HG03097 (cell line): ENCODE measurements at regions not wholly inside any gene's neighbourhood (a gene's known extent, or its start where the extent isn't known, plus 50 kb on each side); places are given as distances from the start of the nearest gene placed in this dataset.

Experiments
- ATAC-seq: cut with Tn5 transposase; IDR thresholded peaks from one replicate; pipeline ENCODE4 v1.9.1; 2021; ENCODE audit not compliant: unreplicated experiment, low FRiP score

- ATAC-seq: no peak
Observed at GRCh38 chr18:28834889-28835288, 658.0 kb upstream of the CDH2 start.

DNA sequence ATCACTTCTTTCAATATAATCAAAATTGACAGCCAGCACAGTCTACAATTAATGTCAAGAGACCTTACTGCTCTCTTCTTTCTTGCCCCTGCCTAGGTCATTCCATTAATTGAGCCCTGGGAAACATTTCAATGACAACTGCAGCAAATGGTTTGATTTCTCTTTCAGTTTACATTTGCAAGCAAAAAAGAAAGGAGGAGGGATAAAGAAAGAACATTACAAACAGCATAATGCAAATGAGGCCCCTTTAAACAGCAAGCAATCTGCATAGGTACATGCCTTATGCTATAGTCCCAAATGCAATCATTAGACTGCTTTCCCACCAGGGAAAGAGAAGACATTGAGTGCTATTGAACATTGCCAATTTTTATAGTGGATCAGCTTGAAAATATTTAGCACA is 655.0 kb upstream of the CDH2 start:
- ATAC-seq: no peak

DNA sequence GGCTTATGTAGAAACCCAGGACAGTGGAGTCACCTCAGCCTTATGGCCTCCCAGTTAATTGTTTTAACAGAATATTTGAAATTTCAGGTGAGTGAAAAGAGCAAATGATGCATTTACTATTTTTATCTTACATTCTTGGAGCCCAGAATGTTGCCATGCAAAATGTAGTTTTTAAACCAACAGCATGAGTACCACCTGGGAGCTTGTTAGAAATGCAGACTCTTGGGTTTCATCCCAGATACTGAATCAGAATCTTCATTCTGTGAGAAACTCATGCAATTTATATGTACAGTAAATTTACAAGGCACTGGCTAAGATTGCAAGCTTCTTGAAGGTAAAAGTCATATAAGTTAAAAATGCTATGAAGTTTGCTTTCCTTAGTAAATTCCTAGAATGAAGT is 654.5 kb upstream of the CDH2 start:
- no peak for ATAC-seq

- no peak for ATAC-seq
Observed at GRCh38 chr18:28826107-28826506, 649.2 kb upstream of the CDH2 start.

DNA sequence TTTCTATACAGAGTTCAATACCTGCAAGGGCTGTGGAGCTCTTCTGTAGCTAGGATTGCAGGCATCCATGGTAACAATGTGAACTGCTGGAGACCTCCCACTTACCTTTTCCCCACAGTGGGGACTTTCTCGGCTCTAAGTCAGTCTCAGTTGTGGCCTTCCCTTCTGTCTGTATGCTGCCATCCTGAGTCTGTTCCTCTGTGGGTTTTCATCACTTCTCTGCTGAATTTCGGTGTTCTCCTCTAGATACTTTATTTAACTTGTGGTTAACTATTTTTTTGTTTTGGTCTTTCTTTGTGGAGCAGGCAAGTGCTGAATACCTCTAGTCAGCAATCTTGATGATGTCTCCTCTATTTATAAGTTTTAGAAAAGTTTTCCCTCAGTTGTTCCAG is 647.2 kb upstream of the CDH2 start:
- no peak for ATAC-seq

DNA sequence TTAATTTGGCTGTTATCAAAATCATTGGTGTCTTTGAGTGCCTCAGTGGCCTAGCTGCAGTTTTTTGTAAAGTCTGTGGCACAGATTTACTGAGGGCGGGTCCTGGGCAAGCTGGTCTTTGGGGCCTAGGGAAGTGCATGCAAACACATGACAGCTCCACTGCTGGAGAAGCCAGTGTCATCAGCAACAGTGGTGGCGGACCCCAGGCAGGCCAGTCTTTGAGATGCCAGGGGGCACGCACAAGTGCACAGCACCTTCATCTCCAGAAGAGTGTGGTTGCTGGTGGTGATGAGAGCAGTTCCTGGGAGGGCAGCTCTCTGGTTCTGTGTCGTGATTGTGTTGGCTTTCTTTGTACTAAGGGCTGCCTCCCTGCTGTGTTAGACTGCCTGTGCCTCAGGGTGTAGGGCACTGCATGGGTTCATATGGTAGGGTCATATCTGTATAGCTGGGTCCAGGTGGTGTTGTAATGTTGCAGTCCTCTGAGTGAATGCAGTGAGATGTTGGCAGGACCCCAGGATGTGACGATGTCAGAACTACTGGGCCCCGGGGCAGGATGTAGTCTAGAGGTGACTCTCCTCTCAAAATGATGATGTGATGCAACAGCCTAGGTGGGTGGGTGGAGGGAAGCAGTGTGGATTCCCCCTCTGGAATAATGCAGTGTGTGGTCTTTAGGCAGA is 646.7 kb upstream of the CDH2 start:
- ATAC-seq: no peak

- no peak for ATAC-seq
Observed at GRCh38 chr18:28820353-28820752, 643.4 kb upstream of the CDH2 start.

GRCh38 chr18:28816155-28816554 is 639.2 kb upstream of the CDH2 start:
- ATAC-seq: no peak

- no peak for ATAC-seq
Observed at GRCh38 chr18:28814365-28814764, 637.4 kb upstream of the CDH2 start.

GRCh38 chr18:28808373-28808772 is 631.4 kb upstream of the CDH2 start:
- ATAC-seq: no peak

DNA sequence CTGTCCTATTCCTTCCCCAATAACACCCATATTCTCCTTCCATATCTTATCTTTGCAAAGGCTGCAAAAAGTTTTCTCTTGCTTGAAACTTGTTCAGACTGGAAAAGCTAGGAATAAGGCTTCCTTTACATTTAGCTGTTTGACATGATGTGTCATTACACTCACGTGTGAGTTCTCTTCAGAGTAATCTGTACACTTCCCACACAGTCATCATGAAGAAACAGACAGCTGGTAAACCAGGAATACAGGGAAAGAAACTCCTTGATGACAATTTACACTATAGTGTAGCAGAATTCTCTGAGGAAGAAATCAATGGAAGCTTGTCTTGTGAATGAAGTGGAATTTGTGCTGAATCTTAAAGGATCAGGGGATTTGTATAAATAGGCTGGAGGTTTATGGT is 628.6 kb upstream of the CDH2 start:
- ATAC-seq: no peak

- ATAC-seq: no peak
Observed at GRCh38 chr18:28804512-28805202, 627.7 kb upstream of the CDH2 start.

DNA sequence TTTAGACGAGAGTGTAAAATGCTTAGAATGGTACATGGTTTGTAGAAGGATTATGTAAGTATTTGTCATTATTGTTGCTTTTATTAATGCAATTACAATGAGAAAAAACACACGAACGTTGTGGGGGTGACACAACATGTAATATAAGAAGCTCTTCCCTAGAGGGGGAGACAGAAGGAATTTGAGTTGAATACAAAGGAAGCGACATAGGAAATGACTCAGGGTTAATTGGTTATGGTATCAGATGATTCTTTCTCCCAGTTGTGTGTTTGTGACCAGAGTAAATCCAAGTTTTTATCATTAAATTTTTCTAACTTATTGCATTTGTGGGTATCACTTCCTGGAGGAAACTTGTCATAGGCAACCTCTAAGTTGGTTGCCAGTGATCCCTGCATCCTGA is 625.6 kb upstream of the CDH2 start:
- no peak for ATAC-seq

DNA sequence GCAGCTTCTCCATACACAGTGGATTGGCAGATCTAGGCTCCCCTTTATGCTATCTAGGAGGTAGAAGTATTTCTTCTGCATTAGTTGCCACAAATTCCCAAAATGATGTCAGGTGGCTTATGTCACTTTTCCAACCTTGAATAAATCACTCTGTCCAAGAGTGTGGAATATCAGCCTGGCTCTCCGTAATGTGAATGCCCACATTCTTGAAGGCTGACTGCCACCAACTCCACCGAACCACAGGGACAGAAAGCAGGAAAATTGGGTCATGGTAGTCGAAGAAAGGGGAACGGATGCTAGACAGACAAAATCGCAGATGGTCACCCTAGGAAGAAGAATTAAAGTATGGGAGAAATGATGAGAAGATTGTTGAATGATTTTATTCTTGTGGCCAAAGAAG is 624.9 kb upstream of the CDH2 start:
- ATAC-seq: no peak

DNA sequence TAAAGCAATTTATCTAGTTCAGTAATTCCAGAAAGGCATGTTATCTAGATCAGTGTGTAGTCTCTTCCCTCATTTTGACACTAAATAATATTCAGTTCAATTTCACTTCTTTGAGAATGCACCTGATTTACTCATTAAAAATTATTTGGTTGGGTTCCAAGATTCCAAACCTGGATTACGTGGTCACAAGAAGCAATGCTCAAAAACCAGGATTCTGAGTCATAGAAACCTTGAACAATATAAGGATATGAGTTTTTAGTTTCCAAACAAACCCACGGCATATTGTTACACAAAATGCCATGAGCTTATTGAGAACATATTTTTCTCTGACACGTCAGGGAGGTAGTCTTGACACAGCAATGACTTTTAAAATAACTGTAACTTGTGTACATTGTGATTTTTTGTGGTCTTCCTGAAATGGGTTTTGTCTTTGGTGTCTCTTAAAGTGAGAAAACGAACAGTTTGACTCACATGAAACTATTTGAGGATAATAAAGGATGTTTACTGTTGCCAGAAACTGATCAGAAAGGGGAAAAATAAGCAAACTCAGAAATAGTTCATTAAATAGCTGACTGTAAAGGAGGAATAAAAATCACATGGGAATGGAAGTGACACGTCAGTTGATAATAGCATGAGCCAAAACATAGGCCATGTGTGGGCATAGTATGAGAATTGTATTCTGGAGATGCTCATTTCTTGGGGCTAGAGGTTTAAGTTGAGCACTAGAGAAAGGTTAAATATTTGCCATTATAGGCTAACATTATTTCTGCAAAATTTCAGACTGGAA is 617.7 kb upstream of the CDH2 start:
- ATAC-seq: no peak

DNA sequence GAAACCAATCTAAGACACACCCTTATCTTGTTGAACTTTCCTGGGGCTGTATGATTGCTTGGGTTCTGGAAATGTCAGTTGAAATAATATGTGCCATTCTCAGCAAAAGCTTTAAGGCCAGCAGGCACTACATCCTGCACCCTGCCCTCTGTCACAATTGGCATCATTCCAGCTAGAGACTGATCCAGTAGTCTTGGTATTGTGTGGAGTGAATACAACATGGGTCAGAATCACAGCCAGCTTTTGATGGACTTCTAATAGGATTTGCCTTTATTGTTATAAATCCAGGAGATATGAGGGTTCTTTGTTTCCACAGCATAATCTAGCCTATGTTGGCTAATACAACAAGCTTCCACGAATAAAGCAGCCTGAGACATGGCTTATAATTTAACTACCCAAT is 617.0 kb upstream of the CDH2 start:
- ATAC-seq: no peak

DNA sequence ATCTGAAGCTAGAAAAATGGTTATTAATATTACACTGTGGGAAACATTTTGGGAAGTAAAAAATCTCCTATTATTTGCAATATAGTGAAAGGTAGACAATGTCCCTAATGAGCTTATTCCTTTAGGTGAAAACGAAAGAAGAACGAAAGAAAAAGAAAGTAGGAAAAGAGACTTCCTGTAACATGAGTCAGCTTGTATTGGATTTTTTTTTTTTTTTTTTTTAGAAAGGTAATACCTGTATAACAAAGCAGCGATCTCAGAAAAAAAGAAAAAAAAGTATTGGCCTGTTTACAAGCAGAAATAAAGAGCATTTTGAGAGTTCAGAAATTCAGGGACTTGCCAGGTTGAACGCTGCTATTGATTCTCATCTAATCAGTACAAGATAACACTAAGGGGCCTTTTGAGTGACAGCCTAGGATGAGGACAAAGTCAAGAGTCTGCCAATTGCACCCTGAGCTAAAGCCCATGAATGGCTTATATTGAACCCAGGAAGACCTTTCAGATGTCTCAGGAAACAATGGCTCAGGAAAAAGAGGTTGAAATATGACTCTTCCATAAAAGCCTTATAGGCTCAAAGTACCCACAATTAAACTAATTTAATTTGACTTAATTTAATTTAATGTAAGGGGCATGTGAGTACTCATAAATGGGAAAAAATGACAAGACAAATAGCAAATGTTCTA is 615.6 kb upstream of the CDH2 start:
- no peak for ATAC-seq

GRCh38 chr18:28791101-28791500 is 614.2 kb upstream of the CDH2 start:
- no peak for ATAC-seq

DNA sequence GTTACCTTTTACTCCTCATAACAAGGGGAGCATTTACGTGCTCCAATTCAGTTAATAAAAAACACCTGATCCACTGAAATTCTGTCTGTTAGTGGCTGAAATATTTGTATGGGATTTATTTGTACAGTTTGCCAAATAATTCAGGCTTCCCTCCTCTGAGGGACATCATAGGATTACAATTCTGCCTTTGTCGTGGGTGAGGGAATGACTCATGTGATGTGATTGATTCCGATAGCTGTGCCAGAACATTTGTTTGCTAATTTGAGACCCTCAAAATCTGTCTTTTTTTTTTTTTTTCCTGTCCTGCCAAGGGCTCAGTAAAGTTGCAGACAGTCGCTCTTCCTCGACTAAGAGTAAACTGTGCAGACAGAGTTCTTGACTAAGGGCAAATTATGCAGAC is 612.6 kb upstream of the CDH2 start:
- no peak for ATAC-seq

GRCh38 chr18:28786926-28787325 is 610.0 kb upstream of the CDH2 start:
- no peak for ATAC-seq
